A673 (cell line): ENCODE measurements at regions not wholly inside any gene's neighbourhood (a gene's known extent, or its start where the extent isn't known, plus 50 kb on each side); places are given as distances from the start of the nearest gene placed in this dataset.

Experiments
- BruUV-seq: library from RNA; stranded (reverse); fragments of 400-500 nt; replicated peaks from 2 replicates; lab custom pipeline; 2021; lab: Mats Ljungman, UMichigan
- CTCF ChIA-PET: fragments of 300-600 bp; sonication (Branson Sonifier 250); formaldehyde crosslinking; loops from one replicate; lab custom pipeline; 2022; ENCODE audit warnings: antibody characterized with exemption; lab: Charles Lee
- POLR2A ChIA-PET: fragments of 300-600 bp; sonication (Branson Sonifier 250); formaldehyde crosslinking; loops from one replicate; lab custom pipeline; 2022; ENCODE audit warnings: antibody characterized with exemption; ENCODE audit not compliant: low non-redundant PET; lab: Charles Lee
- DNase-seq: peaks from one replicate; pipeline ENCODE4 v3.0.0-alpha.2; 2015; ENCODE audit warnings: low spot score
- H3K27ac ChIP-seq: fragments of 200-600 bp; sonication (generic); 2 replicates; pipeline ENCODE4 v1.5.1; 2016; ENCODE audit warnings: mixed run types, low read depth, mild to moderate bottlenecking, mixed read lengths, antibody characterized with exemption, low read length; ENCODE audit not compliant: poor library complexity, severe bottlenecking
- H3K27me3 ChIP-seq: fragments of 200-600 bp; sonication (generic); replicated peaks from 2 replicates; pipeline ENCODE4 v1.6.1; 2017; ENCODE audit warnings: mixed run types, low read depth, mild to moderate bottlenecking, mixed read lengths, antibody characterized with exemption, low read length; ENCODE audit not compliant: insufficient read depth, poor library complexity
- H3K36me3 ChIP-seq: fragments of 200-600 bp; sonication (generic); 2 replicates; pipeline ENCODE4 v1.6.1; 2016; ENCODE audit warnings: mixed run types, mild to moderate bottlenecking, mixed read lengths, antibody characterized with exemption, low read length; ENCODE audit not compliant: insufficient read depth, poor library complexity, severe bottlenecking
- H3K4me1 ChIP-seq: fragments of 200-600 bp; sonication (generic); 2 replicates; pipeline ENCODE4 v1.6.1; 2017; ENCODE audit warnings: mixed run types, mild to moderate bottlenecking, mixed read lengths, antibody characterized with exemption, low read length; ENCODE audit not compliant: insufficient read depth, poor library complexity, severe bottlenecking
- H3K4me3 ChIP-seq: fragments of 200-600 bp; sonication (generic); 2 replicates; pipeline ENCODE4 v1.5.1; 2016; ENCODE audit warnings: low read depth, mixed run types, mild to moderate bottlenecking, mixed read lengths, low read length; ENCODE audit not compliant: poor library complexity, severe bottlenecking
- H3K9me3 ChIP-seq: fragments of 200-600 bp; sonication (generic); 2 replicates; pipeline ENCODE4 v1.6.1; 2016; ENCODE audit warnings: mixed run types, low read depth, mild to moderate bottlenecking, mixed read lengths, antibody characterized with exemption, low read length; ENCODE audit not compliant: poor library complexity, severe bottlenecking
- CTCF ChIP-seq: fragments of 300-800, 200-600 bp; sonication (generic); conservative IDR thresholded peaks from 2 replicates; pipeline ENCODE4 v1.5.1; 2017; ENCODE audit warnings: low read depth, mild to moderate bottlenecking, antibody characterized with exemption, low read length, moderate library complexity, mixed read lengths
- EZH2 ChIP-seq: fragments of 200-600 bp; sonication (generic); IDR thresholded peaks from 2 replicates; pipeline ENCODE4 v1.6.1; 2017; ENCODE audit warnings: borderline replicate concordance, low read depth, mild to moderate bottlenecking, mixed read lengths, antibody characterized with exemption, low read length; ENCODE audit not compliant: poor library complexity, severe bottlenecking
- intact Hi-C: fragments of 100-400 bp; cut with micrococcal nuclease; formaldehyde crosslinking; loops from one replicate; pipeline ENCODE4 v1.10.0; 2022; ENCODE audit not compliant: unreplicated experiment

GRCh38 chr10:129123428-129123827 lies 343.6 kb upstream of the MGMT start:
- ChIA-PET POLR2A (no interaction called here), CTCF (no interaction called here)
- Histone ChIP-seq H3K27me3 (no peaks in the 10 kb centered on the region), H3K4me1 (peaks cover 24% of the 10 kb centered on the region), H3K36me3 (no peaks in the 10 kb centered on the region), H3K4me3 (no peak overlapping the region), H3K9me3 (no peaks in the 10 kb centered on the region), H3K27ac (peak overlapping the region; percentile 46)
- intact Hi-C loops, result no loop called here
- TF ChIP-seq EZH2 (no peak), CTCF (no peak)
- no peak for DNase-seq
- no TSS peak for BruUV-seq

- ChIA-PET POLR2A (no interaction called here), CTCF (no interaction called here)
- no peak for DNase-seq
- no peak overlapping the region for H3K4me3 ChIP-seq
- no peaks in the 10 kb centered on the region for H3K27me3 ChIP-seq
- no peaks in the 10 kb centered on the region for H3K9me3 ChIP-seq
- BruUV-seq, result no TSS peak
- intact Hi-C loops, result no loop called here
- no peak overlapping the region for H3K27ac ChIP-seq
- peaks cover 18% of the 10 kb centered on the region for H3K4me1 ChIP-seq
- H3K36me3 ChIP-seq, result no peaks in the 10 kb centered on the region
- TF ChIP-seq CTCF (no peak), EZH2 (no peak)
Observed at GRCh38 chr10:129126982-129127381, 340.1 kb upstream of the MGMT start.

GRCh38 chr10:129131457-129132132 lies 335.4 kb upstream of the MGMT start:
- Histone ChIP-seq H3K27ac (no peak overlapping the region), H3K4me1 (peaks cover 19% of the 10 kb centered on the region), H3K27me3 (no peaks in the 10 kb centered on the region), H3K9me3 (no peaks in the 10 kb centered on the region), H3K4me3 (no peak overlapping the region), H3K36me3 (no peaks in the 10 kb centered on the region)
- CTCF ChIA-PET, result no interaction called here
- BruUV-seq, result no TSS peak
- intact Hi-C loops, result no loop called here
- TF ChIP-seq CTCF (no peak), EZH2 (no peak)
- no peak for DNase-seq
- POLR2A ChIA-PET, result no interaction called here
